Nephron (organoid): ENCODE measurements at regions not wholly inside any gene's neighbourhood (a gene's known extent, or its start where the extent isn't known, plus 50 kb on each side); places are given as distances from the start of the nearest gene placed in this dataset.
"Not testable (repeated sequence)": the region's sequence is repeated elsewhere in the genome, so short reads cannot be mapped to it uniquely, and the experiment has no call there.

Experiments
- H3K27ac Mint-ChIP-seq, 3 experiments: 2 replicates each; pipeline ENCODE4 v1.8.0; 2020; ENCODE audit warnings: mixed read lengths in 3 of 3, mild to moderate bottlenecking in 2 of 3, moderate library complexity in 1 of 3
- H3K27me3 Mint-ChIP-seq: 2 replicates; pipeline ENCODE4 v1.8.0; 2021; ENCODE audit warnings: low read depth, mild to moderate bottlenecking, moderate library complexity, mixed read lengths
- H3K36me3 Mint-ChIP-seq: 2 replicates; pipeline ENCODE4 v1.8.0; 2020; ENCODE audit warnings: low read depth, mixed read lengths
- H3K4me1 Mint-ChIP-seq: 2 replicates; pipeline ENCODE4 v1.8.0; 2020; ENCODE audit warnings: mixed read lengths
- H3K4me3 Mint-ChIP-seq, 3 experiments: 2 replicates each; pipeline ENCODE4 v1.8.0; 2020; ENCODE audit warnings: mild to moderate bottlenecking in 3 of 3, mixed read lengths in 3 of 3, moderate library complexity in 2 of 3
- H3K9me3 Mint-ChIP-seq: 2 replicates; pipeline ENCODE4 v1.8.0; 2020; ENCODE audit warnings: mixed read lengths
- TF ChIP-seq, protein P1 (sequence below), 3 experiments: fragments of 200-600 bp; sonication (generic); IDR thresholded peaks; one replicate each; pipeline ENCODE4 v1.5.0; 2021; ENCODE audit warnings: antibody characterized with exemption in 3 of 3; ENCODE audit not compliant: unreplicated experiment in 3 of 3

DNA sequence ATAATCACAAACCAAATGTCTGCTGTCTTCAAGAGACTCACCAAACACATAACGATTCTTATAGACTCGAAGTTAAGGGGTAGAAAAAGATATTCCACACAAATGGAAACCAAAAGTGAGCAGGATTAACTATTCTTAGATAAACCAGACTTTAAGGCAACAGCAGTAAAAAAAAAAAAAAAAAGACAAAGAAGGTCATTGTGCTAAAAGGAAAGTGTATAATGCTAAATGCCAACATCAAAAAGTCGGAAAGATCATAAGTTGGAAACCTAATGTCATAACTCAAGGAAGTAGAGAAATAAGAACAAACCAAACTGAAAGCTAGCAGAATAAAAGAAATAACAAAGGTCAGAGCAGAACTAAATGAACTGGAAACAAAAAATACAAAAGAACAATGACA is 714.6 kb downstream of the SEMA5A start:
- Mint-ChIP-seq H3K4me1 (peaks cover 5% of the 10 kb centered on the region), H3K27me3 (no peaks in the 10 kb centered on the region), H3K27ac (no peak overlapping the region), H3K4me3 (no peak overlapping the region), H3K9me3 (peaks cover 5% of the 10 kb centered on the region), H3K36me3 (no peaks in the 10 kb centered on the region)
- TF ChIP-seq, protein P1, sequence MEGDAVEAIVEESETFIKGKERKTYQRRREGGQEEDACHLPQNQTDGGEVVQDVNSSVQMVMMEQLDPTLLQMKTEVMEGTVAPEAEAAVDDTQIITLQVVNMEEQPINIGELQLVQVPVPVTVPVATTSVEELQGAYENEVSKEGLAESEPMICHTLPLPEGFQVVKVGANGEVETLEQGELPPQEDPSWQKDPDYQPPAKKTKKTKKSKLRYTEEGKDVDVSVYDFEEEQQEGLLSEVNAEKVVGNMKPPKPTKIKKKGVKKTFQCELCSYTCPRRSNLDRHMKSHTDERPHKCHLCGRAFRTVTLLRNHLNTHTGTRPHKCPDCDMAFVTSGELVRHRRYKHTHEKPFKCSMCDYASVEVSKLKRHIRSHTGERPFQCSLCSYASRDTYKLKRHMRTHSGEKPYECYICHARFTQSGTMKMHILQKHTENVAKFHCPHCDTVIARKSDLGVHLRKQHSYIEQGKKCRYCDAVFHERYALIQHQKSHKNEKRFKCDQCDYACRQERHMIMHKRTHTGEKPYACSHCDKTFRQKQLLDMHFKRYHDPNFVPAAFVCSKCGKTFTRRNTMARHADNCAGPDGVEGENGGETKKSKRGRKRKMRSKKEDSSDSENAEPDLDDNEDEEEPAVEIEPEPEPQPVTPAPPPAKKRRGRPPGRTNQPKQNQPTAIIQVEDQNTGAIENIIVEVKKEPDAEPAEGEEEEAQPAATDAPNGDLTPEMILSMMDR (IDR thresholded peaks at IDR 0.05; ENCODE audit: unreplicated experiment in 3 of 3): no peak

DNA sequence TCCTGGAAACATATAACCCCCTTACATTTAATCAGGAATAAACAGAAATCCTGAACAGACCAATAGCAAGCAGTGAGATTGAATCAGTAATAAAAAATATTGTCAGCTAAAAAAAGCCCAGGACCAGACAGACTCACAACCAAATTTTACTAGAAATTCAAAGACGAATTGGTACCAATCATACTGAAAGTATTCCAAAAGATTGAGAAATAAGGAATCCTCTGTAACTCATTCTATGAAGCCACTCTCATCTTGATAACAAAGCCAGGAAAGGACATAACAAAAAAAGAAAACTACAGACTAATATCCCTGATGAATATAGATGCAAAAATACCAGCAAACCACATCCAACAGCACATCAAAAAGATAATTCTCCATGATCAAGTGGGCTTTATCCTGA is 714.0 kb downstream of the SEMA5A start:
- Mint-ChIP-seq H3K27me3 (no peaks in the 10 kb centered on the region), H3K4me3 (no peak overlapping the region), H3K27ac (no peak overlapping the region), H3K36me3 (no peaks in the 10 kb centered on the region), H3K9me3 (peaks cover 5% of the 10 kb centered on the region), H3K4me1 (peaks cover 5% of the 10 kb centered on the region)
- TF ChIP-seq, protein P1 (IDR thresholded peaks at IDR 0.05; ENCODE audit: unreplicated experiment in 3 of 3): no peak

DNA sequence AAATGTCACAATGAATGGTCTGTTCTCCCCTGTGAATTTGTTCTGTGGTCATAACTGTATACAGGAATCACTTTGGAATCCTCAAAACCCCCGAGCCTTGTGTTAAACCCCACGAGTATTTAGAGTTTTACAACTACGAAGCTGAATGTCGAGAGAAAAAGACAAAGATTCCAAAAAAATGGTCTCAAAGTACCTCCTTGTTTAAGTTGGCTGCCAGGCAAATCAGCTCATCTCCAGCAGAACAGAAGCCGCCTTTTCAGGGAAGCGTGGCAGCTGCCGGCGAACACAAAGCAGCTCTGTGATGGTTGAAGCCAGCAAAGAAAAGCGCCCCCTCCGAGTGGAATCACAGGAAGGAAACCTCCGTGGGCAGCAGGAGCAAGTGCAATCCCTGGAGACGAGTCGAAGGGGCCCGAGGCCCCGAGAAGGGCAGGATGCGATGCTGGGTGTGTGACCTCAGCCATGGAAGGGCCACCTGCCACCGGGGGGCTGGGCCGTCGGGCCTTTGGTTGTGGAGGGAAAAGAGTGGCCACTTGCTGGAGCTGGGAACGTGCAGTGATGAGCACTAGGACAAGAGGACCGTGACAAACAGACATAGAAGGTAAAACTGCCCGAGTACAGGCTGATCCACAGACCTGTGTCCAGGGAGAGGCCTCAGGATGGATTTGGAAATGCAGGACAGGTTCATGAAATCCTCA is 706.4 kb downstream of the SEMA5A start:
- Mint-ChIP-seq H3K4me1 (peaks cover 16% of the 10 kb centered on the region), H3K27me3 (peaks cover 6% of the 10 kb centered on the region), H3K27ac (peak overlapping the region in 2 of 3 experiments; percentile 16 to 21), H3K4me3 (no peak overlapping the region), H3K9me3 (peaks cover 7% of the 10 kb centered on the region), H3K36me3 (no peaks in the 10 kb centered on the region)
- TF ChIP-seq, protein P1 (IDR thresholded peaks at IDR 0.05; ENCODE audit: unreplicated experiment in 3 of 3): no peak

DNA sequence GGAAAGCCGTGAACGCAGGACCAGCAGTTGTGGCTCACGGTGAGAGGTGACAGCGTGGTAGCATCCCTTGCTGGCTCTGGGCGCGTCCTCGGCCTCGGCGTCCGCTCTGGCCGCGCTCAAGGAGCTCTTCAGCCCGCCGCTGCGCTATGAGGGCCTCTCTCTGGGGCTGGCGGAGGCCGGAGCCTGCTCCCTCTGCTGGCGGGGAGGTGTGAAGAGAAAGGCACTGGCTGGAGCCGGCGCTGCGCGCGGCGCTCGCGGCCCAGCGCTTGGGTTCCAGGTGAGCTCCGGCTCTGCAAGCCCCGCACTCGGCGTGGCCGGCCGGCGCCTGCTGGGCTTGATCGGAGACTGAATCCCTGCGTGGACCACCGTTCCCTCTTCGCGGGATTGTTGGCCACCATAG is 705.6 kb downstream of the SEMA5A start:
- TF ChIP-seq, protein P1 (IDR thresholded peaks at IDR 0.05; ENCODE audit: unreplicated experiment in 3 of 3): no peak
- Mint-ChIP-seq H3K27me3 (peaks cover 10% of the 10 kb centered on the region), H3K36me3 (no peaks in the 10 kb centered on the region), H3K4me3 (no peak overlapping the region), H3K27ac (no peak overlapping the region), H3K4me1 (peaks cover 16% of the 10 kb centered on the region), H3K9me3 (peaks cover 7% of the 10 kb centered on the region)

DNA sequence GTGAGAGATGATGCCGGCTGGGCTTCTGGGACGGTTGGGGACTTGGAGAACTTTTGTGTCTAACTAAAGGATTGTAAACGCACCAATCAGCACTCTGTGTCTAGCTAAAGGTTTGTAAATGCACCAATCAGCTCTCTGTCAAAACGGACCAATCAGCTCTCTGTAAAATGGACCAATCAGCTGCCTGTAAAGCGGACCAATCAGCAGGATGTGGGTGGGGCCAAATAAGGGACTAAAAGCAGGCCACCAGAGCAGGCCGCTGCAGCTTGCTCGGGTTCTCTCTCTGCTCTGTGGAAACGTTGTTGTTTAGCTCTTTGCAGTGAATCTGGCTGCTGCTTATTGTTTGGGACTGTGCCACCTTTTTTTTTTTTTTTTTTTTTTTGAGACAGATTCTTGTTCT is 705.1 kb downstream of the SEMA5A start:
- H3K4me3 Mint-ChIP-seq, H3K27me3 Mint-ChIP-seq, H3K27ac Mint-ChIP-seq, H3K9me3 Mint-ChIP-seq, H3K36me3 Mint-ChIP-seq: not testable (repeated sequence)
- peaks cover 16% of the 10 kb centered on the region for H3K4me1 Mint-ChIP-seq

DNA sequence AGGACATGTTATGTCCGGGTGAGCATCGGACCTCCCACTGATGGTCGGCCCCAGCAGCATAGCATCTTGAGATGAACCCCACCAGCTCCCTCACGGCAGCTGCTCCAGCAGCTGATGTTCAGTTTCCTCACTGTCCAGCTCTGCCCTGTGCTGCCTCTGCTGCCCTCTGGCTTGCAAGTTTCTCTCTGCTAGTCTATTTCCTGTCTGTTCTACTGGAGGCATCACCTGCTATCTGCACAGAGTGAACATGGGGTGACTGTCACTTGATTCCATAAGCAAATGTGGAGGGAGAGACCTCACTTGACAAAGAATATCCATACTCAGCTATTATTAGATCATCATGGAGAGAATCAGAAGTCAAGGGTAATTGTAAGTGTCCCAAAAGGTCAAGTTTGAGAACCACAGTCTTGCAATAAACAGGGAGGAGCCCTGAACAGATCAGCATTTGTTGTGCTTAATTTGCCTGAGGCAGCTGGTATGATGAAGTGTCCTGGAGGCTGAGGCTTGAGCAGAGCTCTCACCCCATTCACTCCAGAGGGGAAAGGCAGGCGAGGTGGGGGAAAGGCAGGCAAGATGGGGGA is 702.8 kb downstream of the SEMA5A start:
- Mint-ChIP-seq H3K9me3 (peaks cover 5% of the 10 kb centered on the region), H3K4me3 (no peak overlapping the region), H3K36me3 (no peaks in the 10 kb centered on the region), H3K27ac (peak overlapping the region in 1 of 3 experiments; percentile 4), H3K4me1 (peaks cover 16% of the 10 kb centered on the region), H3K27me3 (peaks cover 10% of the 10 kb centered on the region)
- TF ChIP-seq, protein P1 (IDR thresholded peaks at IDR 0.05; ENCODE audit: unreplicated experiment in 3 of 3): peak in 1 of 3 experiments; percentile 13
